ENCODE measurements at regions not wholly inside any gene's neighbourhood (a gene's known extent, or its start where the extent isn't known, plus 50 kb on each side); places are given as distances from the start of the nearest gene placed in this dataset.

- Histone ChIP-seq H3K27me3 (no peaks in the 10 kb centered on the region), H3K36me3 (no peaks in the 10 kb centered on the region), H3K27ac (no peak overlapping the region), H3K4me1 (ENCODE audit: control insufficient read depth in 1 of 2, insufficient read depth in 1 of 2, low read depth in 1 of 2, low read length in 1 of 2) (peaks cover 0 to 9% of the 10 kb centered on the region in 2 experiments), H3K9me3 (no peaks in the 10 kb centered on the region), H3K4me3 (ENCODE audit: low read depth in 1 of 2, low read length in 1 of 2) (no peak overlapping the region)
- TF ChIP-seq, protein P1, sequence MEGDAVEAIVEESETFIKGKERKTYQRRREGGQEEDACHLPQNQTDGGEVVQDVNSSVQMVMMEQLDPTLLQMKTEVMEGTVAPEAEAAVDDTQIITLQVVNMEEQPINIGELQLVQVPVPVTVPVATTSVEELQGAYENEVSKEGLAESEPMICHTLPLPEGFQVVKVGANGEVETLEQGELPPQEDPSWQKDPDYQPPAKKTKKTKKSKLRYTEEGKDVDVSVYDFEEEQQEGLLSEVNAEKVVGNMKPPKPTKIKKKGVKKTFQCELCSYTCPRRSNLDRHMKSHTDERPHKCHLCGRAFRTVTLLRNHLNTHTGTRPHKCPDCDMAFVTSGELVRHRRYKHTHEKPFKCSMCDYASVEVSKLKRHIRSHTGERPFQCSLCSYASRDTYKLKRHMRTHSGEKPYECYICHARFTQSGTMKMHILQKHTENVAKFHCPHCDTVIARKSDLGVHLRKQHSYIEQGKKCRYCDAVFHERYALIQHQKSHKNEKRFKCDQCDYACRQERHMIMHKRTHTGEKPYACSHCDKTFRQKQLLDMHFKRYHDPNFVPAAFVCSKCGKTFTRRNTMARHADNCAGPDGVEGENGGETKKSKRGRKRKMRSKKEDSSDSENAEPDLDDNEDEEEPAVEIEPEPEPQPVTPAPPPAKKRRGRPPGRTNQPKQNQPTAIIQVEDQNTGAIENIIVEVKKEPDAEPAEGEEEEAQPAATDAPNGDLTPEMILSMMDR (IDR thresholded peaks at IDR 0.05) = no peak
Observed at GRCh38 chr1:81314513-81315233, 486.1 kb upstream of the ADGRL2 start.

GRCh38 chr1:81313289-81313688, 487.4 kb upstream of the ADGRL2 start:
- TF ChIP-seq, protein P1 (IDR thresholded peaks at IDR 0.05) = no peak
- peaks cover 0 to 9% of the 10 kb centered on the region in 2 experiments for H3K4me1 ChIP-seq (ENCODE audit: control insufficient read depth in 1 of 2, insufficient read depth in 1 of 2, low read depth in 1 of 2, low read length in 1 of 2)
- H3K27me3 ChIP-seq = no peaks in the 10 kb centered on the region
- H3K36me3 ChIP-seq = no peaks in the 10 kb centered on the region
- H3K9me3 ChIP-seq = no peaks in the 10 kb centered on the region
- no peak overlapping the region for H3K27ac ChIP-seq
- H3K4me3 ChIP-seq (ENCODE audit: low read depth in 1 of 2, low read length in 1 of 2) = no peak overlapping the region

DNA sequence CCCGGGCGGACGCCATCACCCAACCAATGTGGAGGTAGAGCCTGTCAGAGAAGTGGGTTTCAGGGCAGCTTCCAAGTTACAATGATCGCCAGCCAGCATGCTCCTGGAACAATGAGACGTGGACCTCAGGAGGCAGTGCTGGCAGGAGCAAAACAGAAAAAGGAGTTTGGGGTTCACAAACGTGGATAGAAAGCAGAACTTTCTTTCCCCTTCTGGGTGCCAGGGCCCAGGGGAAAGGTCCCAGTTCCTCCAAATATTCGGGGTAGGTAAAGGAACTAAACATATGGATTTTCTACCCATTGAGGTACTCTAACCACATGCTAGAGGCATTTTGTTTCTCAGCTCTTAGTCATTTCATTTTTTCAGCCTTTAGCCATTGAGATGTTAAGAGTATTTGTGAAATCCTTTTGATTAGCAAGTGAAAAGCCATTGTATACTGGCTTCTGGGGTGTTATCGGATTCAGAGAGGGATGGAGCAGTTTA, 488.4 kb upstream of the ADGRL2 start:
- Histone ChIP-seq H3K27me3 (no peaks in the 10 kb centered on the region), H3K36me3 (no peaks in the 10 kb centered on the region), H3K27ac (no peak overlapping the region), H3K4me1 (ENCODE audit: control insufficient read depth in 1 of 2, insufficient read depth in 1 of 2, low read depth in 1 of 2, low read length in 1 of 2) (peaks cover 0 to 9% of the 10 kb centered on the region in 2 experiments), H3K4me3 (ENCODE audit: low read depth in 1 of 2, low read length in 1 of 2) (no peak overlapping the region), H3K9me3 (no peaks in the 10 kb centered on the region)
- TF ChIP-seq, protein P1 (IDR thresholded peaks at IDR 0.05) = no peak

DNA sequence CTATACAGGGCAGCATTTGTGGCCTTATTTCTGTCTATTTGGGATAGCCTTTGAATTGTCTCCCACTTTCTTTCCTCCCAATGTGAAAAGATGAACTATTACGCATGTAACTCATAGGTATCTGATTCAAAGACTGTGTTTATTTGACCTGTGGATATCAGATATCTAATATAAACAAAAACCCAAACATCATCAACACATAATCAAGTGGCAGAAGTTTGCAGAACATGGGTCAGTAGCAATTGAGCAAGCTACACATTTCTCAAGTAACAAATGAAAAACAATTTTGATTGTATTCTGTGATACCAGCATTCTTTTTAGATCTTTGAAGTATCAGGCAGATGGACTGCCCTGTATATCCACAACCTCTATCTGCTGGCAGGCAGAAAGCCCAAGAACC, 490.5 kb upstream of the ADGRL2 start:
- no peak overlapping the region for H3K27ac ChIP-seq
- H3K4me3 ChIP-seq (ENCODE audit: low read depth in 1 of 2, low read length in 1 of 2) = no peak overlapping the region
- peaks cover 4 to 14% of the 10 kb centered on the region in 2 experiments for H3K4me1 ChIP-seq (ENCODE audit: control insufficient read depth in 1 of 2, insufficient read depth in 1 of 2, low read depth in 1 of 2, low read length in 1 of 2)
- TF ChIP-seq, protein P1 (IDR thresholded peaks at IDR 0.05) = no peak
- no peaks in the 10 kb centered on the region for H3K36me3 ChIP-seq
- no peaks in the 10 kb centered on the region for H3K9me3 ChIP-seq
- H3K27me3 ChIP-seq = no peaks in the 10 kb centered on the region

GRCh38 chr1:81308191-81308590, 492.5 kb upstream of the ADGRL2 start:
- Histone ChIP-seq H3K9me3 (no peaks in the 10 kb centered on the region), H3K4me1 (ENCODE audit: control insufficient read depth in 1 of 2, insufficient read depth in 1 of 2, low read depth in 1 of 2, low read length in 1 of 2) (peaks cover 4 to 5% of the 10 kb centered on the region in 2 experiments), H3K27ac (no peak overlapping the region), H3K36me3 (no peaks in the 10 kb centered on the region), H3K27me3 (no peaks in the 10 kb centered on the region), H3K4me3 (ENCODE audit: low read depth in 1 of 2, low read length in 1 of 2) (no peak overlapping the region)
- TF ChIP-seq, protein P1 (IDR thresholded peaks at IDR 0.05) = no peak

All from neutrophil (primary cell).